ENCODE measurements at regions not wholly inside any gene's neighbourhood (a gene's known extent, or its start where the extent isn't known, plus 50 kb on each side); places are given as distances from the start of the nearest gene placed in this dataset.
A peak's percentile ranks its signal among the peaks of the same experiment; 100 is the strongest.

DNA sequence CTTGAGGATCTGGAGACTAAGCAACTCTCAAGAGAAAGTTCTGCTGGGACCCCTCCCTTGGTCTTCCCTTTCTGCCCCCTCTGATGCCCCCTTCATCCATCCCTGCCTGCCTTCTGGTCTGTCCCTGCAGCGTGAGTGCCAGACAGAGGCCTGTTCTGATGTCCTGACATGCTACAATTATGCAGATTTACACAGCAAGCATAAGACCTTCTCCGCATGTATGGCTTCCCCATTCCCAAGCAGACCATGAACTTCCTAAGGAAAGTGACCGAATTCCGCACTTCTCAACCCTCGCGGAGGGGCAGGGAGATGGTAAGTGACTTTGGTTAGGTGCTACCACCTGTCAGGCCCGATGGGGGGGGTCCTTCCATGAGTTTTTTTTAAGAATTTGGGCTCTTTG, 150.1 kb upstream of the SDK2 start:
- Mint-ChIP-seq H3K27ac (no peak overlapping the region), H3K27me3 (ENCODE audit: low read depth) (peaks cover 5% of the 10 kb centered on the region; the same call in 1 of the 2 replicates)
- CTCF ChIA-PET, result interaction anchor here (1.0 to 1.4 kb wide), 2 partner anchors 27 to 365 kb away, joined by 3 to 5 read pairs; no protein-coding TSS in a partner anchor

DNA sequence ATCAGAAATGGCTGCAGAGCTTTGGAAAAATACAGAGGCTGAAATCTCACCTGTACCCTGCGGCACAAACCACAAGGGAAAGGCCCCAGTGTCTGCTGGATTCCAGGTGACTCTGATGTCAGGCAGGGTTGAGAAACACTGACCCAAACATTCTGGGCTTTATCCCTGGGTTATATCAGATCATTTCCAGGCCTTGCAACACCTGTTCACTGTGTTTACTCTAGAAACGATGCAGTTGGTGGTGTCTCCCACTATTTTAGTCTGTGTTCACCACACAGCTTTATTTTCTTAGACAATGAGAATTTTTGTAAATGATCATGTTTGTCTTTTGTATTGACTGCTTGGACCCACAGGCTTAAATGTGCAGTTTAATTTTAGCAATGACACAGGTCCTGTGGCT, 151.5 kb upstream of the SDK2 start:
- Mint-ChIP-seq H3K27me3 (ENCODE audit: low read depth) (peaks cover 9% of the 10 kb centered on the region; the same call in 1 of the 2 replicates), H3K4me1 (peaks cover 24% of the 10 kb centered on the region), H3K9me3 (no peaks in the 10 kb centered on the region), H3K27ac (no peak overlapping the region), H3K36me3 (no peaks in the 10 kb centered on the region), H3K4me3 (no peak overlapping the region)
- DNase-seq (ENCODE audit: low spot score) (no peak), ATAC-seq (no peak)
- TF ChIP-seq HMGA2 (CRISPR knock-in tag; IDR thresholded peaks at IDR 0.05), result no peak
- TF ChIP-seq EMX1 (CRISPR knock-in tag; IDR thresholded peaks at IDR 0.05), result no peak
- no peak for TF ChIP-seq ETV6 (CRISPR knock-in tag; IDR thresholded peaks at IDR 0.05)
- TF ChIP-seq, protein P1, sequence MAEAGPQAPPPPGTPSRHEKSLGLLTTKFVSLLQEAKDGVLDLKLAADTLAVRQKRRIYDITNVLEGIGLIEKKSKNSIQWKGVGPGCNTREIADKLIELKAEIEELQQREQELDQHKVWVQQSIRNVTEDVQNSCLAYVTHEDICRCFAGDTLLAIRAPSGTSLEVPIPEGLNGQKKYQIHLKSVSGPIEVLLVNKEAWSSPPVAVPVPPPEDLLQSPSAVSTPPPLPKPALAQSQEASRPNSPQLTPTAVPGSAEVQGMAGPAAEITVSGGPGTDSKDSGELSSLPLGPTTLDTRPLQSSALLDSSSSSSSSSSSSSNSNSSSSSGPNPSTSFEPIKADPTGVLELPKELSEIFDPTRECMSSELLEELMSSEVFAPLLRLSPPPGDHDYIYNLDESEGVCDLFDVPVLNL (CRISPR knock-in tag; IDR thresholded peaks at IDR 0.05; ENCODE audit: borderline replicate concordance, low read depth), result no peak
- TF ChIP-seq ZNF138 (CRISPR knock-in tag; conservative IDR thresholded peaks at IDR 0.05), result no peak
- TF ChIP-seq GABPB1 (CRISPR knock-in tag; IDR thresholded peaks at IDR 0.05), result peak; percentile 82
- ChIA-PET CTCF (interaction anchor here (0.7 to 1.1 kb wide), 2 partner anchors 11 to 161 kb away, joined by 3 read pairs; no protein-coding TSS in a partner anchor), POLR2A (no interaction called here)

More for the DNA sequence above, 150.1 kb upstream of the SDK2 start:
- POLR2A ChIA-PET, result no interaction called here
- no peaks in the 10 kb centered on the region for H3K36me3 Mint-ChIP-seq
- no peak overlapping the region for H3K4me3 Mint-ChIP-seq
- DNase-seq (ENCODE audit: low spot score) (no peak), ATAC-seq (no peak)
- no peak for TF ChIP-seq ZNF671 (CRISPR knock-in tag; IDR thresholded peaks at IDR 0.05)
- TF ChIP-seq FOXK1 (CRISPR knock-in tag; IDR thresholded peaks at IDR 0.05), result no peak
- TF ChIP-seq, protein P2, sequence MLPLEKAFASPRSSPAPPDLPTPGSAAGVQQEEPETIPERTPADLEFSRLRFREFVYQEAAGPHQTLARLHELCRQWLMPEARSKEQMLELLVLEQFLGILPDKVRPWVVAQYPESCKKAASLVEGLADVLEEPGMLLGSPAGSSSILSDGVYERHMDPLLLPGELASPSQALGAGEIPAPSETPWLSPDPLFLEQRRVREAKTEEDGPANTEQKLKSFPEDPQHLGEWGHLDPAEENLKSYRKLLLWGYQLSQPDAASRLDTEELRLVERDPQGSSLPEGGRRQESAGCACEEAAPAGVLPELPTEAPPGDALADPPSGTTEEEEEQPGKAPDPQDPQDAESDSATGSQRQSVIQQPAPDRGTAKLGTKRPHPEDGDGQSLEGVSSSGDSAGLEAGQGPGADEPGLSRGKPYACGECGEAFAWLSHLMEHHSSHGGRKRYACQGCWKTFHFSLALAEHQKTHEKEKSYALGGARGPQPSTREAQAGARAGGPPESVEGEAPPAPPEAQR (CRISPR knock-in tag; IDR thresholded peaks at IDR 0.05), result no peak
- no peak for TF ChIP-seq NR1H2 (CRISPR knock-in tag; IDR thresholded peaks at IDR 0.05)
- no peak for TF ChIP-seq ELF4 (CRISPR knock-in tag; IDR thresholded peaks at IDR 0.05; ENCODE audit: low read depth)
- TF ChIP-seq, protein P3, sequence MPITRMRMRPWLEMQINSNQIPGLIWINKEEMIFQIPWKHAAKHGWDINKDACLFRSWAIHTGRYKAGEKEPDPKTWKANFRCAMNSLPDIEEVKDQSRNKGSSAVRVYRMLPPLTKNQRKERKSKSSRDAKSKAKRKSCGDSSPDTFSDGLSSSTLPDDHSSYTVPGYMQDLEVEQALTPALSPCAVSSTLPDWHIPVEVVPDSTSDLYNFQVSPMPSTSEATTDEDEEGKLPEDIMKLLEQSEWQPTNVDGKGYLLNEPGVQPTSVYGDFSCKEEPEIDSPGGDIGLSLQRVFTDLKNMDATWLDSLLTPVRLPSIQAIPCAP (CRISPR knock-in tag; IDR thresholded peaks at IDR 0.05), result no peak
- no peak for TF ChIP-seq MYBL2 (CRISPR knock-in tag; IDR thresholded peaks at IDR 0.05)
- TF ChIP-seq CREB1 (CRISPR knock-in tag; IDR thresholded peaks at IDR 0.05), result no peak
- TF ChIP-seq SOX15 (CRISPR knock-in tag; IDR thresholded peaks at IDR 0.05), result no peak
- TF ChIP-seq ZBTB21 (CRISPR knock-in tag; IDR thresholded peaks at IDR 0.05; ENCODE audit: borderline replicate concordance), result no peak
- peaks cover 16% of the 10 kb centered on the region for H3K4me1 Mint-ChIP-seq
- no peaks in the 10 kb centered on the region for H3K9me3 Mint-ChIP-seq

DNA sequence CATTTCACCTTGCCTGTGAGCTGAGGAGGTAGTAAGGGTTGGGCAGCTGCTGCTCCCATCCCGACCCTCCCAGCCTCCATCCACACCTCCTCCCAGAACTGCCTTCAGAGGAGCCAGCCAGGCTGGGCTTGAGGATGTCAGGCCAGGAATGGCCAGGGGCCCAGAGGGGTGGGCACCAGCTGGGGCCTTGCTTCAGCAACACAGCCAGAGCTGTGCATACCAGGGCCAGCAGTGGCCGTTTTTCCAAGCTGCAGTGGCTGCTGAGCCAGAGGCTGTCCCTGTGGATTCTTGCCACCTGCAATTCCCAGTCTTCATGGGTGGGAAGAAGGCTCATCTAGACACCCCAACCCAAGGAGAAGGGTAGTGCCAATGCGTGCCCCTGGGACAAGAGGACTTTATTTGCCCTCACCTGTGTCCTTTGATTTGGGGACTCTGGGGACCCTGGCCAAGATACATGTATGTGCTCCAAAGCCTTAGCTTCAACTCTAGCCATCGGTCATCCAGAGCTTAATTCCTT, 153.4 kb upstream of the SDK2 start:
- no peak for ATAC-seq

More for the DNA sequence above, 153.4 kb upstream of the SDK2 start:
- H3K9me3 Mint-ChIP-seq, result peaks cover under 1% of the 10 kb centered on the region
- H3K27me3 Mint-ChIP-seq (ENCODE audit: low read depth), result peaks cover 18% of the 10 kb centered on the region
- H3K36me3 Mint-ChIP-seq, result no peaks in the 10 kb centered on the region
- CTCF ChIA-PET, result interaction anchor here (0.9 to 1.6 kb wide), 3 partner anchors 10 to 292 kb away, joined by 3 to 4 read pairs (median 3); no protein-coding TSS in a partner anchor
- peaks cover 29% of the 10 kb centered on the region for H3K4me1 Mint-ChIP-seq
- DNase-seq (ENCODE audit: low spot score), result no peak
- no peak for TF ChIP-seq GABPB1 (CRISPR knock-in tag; IDR thresholded peaks at IDR 0.05)
- TF ChIP-seq, protein P3 (CRISPR knock-in tag; IDR thresholded peaks at IDR 0.05), result no peak
- TF ChIP-seq FOXK1 (CRISPR knock-in tag; IDR thresholded peaks at IDR 0.05), result no peak
- TF ChIP-seq RORB (CRISPR knock-in tag; IDR thresholded peaks at IDR 0.05), result no peak
- TF ChIP-seq ZNF671 (CRISPR knock-in tag; IDR thresholded peaks at IDR 0.05), result no peak
- TF ChIP-seq SOX15 (CRISPR knock-in tag; IDR thresholded peaks at IDR 0.05), result no peak
- TF ChIP-seq, protein P4, sequence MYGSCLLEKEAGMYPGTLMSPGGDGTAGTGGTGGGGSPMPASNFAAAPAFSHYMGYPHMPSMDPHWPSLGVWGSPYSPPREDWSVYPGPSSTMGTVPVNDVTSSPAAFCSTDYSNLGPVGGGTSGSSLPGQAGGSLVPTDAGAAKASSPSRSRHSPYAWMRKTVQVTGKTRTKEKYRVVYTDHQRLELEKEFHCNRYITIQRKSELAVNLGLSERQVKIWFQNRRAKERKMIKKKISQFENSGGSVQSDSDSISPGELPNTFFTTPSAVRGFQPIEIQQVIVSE (CRISPR knock-in tag; IDR thresholded peaks at IDR 0.05; ENCODE audit: borderline replicate concordance), result no peak
- TF ChIP-seq, protein P5, sequence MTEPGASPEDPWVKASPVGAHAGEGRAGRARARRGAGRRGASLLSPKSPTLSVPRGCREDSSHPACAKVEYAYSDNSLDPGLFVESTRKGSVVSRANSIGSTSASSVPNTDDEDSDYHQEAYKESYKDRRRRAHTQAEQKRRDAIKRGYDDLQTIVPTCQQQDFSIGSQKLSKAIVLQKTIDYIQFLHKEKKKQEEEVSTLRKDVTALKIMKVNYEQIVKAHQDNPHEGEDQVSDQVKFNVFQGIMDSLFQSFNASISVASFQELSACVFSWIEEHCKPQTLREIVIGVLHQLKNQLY (CRISPR knock-in tag; IDR thresholded peaks at IDR 0.05), result no peak
- TF ChIP-seq TP53 (CRISPR knock-in tag; IDR thresholded peaks at IDR 0.05), result no peak
- no peak for TF ChIP-seq TCF7 (CRISPR knock-in tag; IDR thresholded peaks at IDR 0.05; ENCODE audit: low read depth)
- no peak for TF ChIP-seq ZNF232 (CRISPR knock-in tag; IDR thresholded peaks at IDR 0.05)
- H3K27ac Mint-ChIP-seq, result no peak overlapping the region
- no peak overlapping the region for H3K4me3 Mint-ChIP-seq
- POLR2A ChIA-PET, result no interaction called here
